ENCODE measurements at regions not wholly inside any gene's neighbourhood (a gene's known extent, or its start where the extent isn't known, plus 50 kb on each side); places are given as distances from the start of the nearest gene placed in this dataset.

DNA sequence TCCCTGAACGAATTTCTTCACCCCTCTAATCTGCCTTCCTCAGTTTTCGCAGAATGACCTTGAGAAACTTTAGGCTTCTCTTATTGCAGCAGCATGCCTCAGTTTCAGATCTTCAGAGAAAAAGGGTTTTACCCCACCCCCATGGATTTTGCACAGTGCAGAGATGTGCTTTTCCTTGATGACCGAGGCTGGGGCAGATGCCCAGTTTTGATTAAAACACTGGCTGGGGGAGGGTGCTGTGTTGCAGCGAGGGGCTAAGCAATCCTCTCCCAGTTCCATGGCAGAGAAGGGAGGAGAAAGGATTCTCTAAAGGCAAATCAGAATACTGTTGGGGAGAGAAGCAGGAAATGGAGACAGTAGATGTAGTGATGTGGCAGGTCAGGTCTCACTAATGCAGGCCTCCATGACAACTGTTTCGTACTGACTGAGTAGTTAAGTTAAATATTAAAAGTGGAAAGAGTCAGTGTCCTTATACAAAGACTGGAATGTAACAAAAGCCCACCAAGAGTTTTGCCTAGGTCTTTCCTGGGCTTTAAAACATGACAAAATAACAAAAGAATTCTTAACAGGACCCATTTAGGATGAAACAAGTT, 50.8 kb upstream of the PDZD8 start:
- no peak for DNase-seq (ENCODE audit: low read depth)

DNA sequence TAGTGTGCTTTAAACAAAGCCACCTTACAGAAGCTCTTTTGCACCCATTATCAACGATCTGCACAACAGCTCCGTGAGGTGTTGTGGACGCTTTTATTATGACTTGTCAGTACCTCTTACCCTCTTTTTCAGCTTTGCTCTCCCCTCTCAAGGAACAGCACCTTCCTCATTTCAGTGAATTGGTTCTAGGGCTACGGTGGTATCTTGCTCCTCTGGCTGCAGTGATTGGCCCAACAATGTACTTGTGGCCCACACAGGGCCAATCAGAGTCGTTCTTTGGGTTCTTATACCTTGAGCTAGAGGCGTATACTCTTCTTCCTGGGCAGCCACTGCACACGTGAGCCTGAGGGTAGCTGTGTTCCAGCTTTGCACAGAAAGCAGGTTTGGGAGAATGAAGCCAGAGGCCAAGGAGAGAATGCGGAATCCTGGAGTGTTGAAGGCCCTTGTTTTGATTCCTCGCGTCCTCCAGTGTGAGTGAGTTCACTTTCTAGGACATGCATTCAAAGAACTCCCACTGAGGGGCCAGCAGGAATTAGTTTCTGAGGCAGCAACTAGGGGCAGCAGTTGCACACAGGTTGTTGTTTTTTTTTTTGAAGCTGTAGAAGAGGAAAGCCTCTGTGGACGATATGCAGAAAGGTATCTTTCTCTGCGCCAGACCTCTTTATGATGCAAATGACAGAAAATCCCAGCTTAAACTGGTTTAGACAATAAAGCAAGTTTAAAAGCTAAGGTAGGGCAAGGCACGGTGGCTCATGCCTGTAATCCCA, 49.8 kb upstream of the PDZD8 start:
- no peak for DNase-seq (ENCODE audit: low read depth)
